ENCODE measurements at regions not wholly inside any gene's neighbourhood (a gene's known extent, or its start where the extent isn't known, plus 50 kb on each side); places are given as distances from the start of the nearest gene placed in this dataset.

GRCh38 chr4:4764558-4764905, 94.9 kb upstream of the MSX1 start:
- TF ChIP-seq CTCF (IDR thresholded peaks at IDR 0.05) (no peak), POLR2AphosphoS5 (IDR thresholded peaks at IDR 0.05; ENCODE audit: insufficient read depth in 1 of 2, low read depth in 1 of 2) (no peak), POLR2A (IDR thresholded peaks at IDR 0.05) (no peak)

Data from vagina (tissue), 2 donors.